ENCODE measurements at regions not wholly inside any gene's neighbourhood (a gene's known extent, or its start where the extent isn't known, plus 50 kb on each side); places are given as distances from the start of the nearest gene placed in this dataset.

DNA sequence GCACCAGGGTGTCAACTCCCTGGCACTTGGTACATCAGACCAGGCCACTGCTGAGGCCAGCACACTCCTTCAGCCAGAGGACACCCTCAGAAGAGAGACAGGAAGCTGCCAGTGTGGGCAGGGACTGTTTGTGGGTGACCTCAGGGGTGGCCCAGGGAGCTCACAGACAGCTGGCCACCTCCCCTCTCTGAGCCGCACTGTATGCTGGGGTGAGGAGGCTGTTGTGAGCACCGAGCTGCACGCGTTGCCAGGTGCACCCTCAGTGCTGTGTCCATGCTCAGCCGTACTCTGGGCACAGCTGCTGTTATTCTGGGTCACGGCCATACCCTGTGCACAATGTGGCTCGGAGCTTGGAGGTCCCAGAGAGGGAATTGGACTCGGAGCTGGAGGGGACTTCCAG, 61.5 kb upstream of the NANOS1 start:
- Histone ChIP-seq H3K27me3 (ENCODE audit: control insufficient read depth in 4 of 4, insufficient read depth in 4 of 4, low read length in 3 of 4) (no peaks in the 10 kb centered on the region), H3K27ac (ENCODE audit: low read depth in 1 of 2, low read length in 2 of 2) (no peak overlapping the region), H3K4me1 (ENCODE audit: control insufficient read depth in 4 of 4, insufficient read depth in 4 of 4, low read length in 3 of 4) (no peaks in the 10 kb centered on the region), H3K9me3 (ENCODE audit: control insufficient read depth in 4 of 4, low read length in 3 of 4) (no peaks in the 10 kb centered on the region), H3K4me3 (ENCODE audit: low read depth in 1 of 3, low read length in 3 of 3) (no peak overlapping the region), H3K9ac (ENCODE audit: low read depth in 1 of 2, low read length in 2 of 2) (no peak overlapping the region), H3K36me3 (ENCODE audit: control insufficient read depth in 4 of 4, insufficient read depth in 3 of 4, low read depth in 1 of 4, low read length in 3 of 4) (no peaks in the 10 kb centered on the region)
- no peak for DNase-seq (ENCODE audit: low spot score)
- WGBS, result 83% methylated on average over 8 of the region's 8 CpGs
- TF ChIP-seq, protein P1, sequence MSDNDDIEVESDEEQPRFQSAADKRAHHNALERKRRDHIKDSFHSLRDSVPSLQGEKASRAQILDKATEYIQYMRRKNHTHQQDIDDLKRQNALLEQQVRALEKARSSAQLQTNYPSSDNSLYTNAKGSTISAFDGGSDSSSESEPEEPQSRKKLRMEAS (IDR thresholded peaks at IDR 0.05), result no peak
- no peak for TF ChIP-seq SP1 (IDR thresholded peaks at IDR 0.05)
- TF ChIP-seq, protein P2, sequence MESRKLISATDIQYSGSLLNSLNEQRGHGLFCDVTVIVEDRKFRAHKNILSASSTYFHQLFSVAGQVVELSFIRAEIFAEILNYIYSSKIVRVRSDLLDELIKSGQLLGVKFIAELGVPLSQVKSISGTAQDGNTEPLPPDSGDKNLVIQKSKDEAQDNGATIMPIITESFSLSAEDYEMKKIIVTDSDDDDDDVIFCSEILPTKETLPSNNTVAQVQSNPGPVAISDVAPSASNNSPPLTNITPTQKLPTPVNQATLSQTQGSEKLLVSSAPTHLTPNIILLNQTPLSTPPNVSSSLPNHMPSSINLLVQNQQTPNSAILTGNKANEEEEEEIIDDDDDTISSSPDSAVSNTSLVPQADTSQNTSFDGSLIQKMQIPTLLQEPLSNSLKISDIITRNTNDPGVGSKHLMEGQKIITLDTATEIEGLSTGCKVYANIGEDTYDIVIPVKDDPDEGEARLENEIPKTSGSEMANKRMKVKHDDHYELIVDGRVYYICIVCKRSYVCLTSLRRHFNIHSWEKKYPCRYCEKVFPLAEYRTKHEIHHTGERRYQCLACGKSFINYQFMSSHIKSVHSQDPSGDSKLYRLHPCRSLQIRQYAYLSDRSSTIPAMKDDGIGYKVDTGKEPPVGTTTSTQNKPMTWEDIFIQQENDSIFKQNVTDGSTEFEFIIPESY (IDR thresholded peaks at IDR 0.05), result no peak
- TF ChIP-seq, protein P3, sequence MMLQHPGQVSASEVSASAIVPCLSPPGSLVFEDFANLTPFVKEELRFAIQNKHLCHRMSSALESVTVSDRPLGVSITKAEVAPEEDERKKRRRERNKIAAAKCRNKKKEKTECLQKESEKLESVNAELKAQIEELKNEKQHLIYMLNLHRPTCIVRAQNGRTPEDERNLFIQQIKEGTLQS (IDR thresholded peaks at IDR 0.05), result no peak
- TF ChIP-seq RAD21 (IDR thresholded peaks at IDR 0.05), result no peak
- no peak for TF ChIP-seq FOXA2 (IDR thresholded peaks at IDR 0.05)

DNA sequence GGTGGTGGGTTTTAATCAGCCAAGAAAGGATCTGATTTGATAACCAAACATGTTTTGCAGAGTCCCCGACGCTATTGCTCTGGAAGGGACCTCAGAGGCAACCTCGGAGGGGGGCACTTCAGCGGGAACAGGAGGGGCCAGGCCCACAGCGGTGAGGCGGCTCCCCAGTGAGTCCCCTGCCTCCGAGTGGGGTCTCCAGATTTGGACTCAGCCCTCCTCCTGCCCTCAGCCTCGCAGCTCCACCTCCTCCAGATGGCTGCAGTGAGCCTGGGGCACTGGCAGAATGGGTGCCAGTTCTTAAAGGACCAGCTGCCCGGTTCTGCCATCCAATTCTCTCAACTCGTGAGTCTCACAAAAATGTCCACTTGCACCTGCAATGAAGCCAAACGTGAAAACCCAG, 61.0 kb upstream of the NANOS1 start:
- Histone ChIP-seq H3K4me1 (ENCODE audit: control insufficient read depth in 4 of 4, insufficient read depth in 4 of 4, low read length in 3 of 4) (no peaks in the 10 kb centered on the region), H3K27ac (ENCODE audit: low read depth in 1 of 2, low read length in 2 of 2) (no peak overlapping the region), H3K27me3 (ENCODE audit: control insufficient read depth in 4 of 4, insufficient read depth in 4 of 4, low read length in 3 of 4) (no peaks in the 10 kb centered on the region), H3K9me3 (ENCODE audit: control insufficient read depth in 4 of 4, low read length in 3 of 4) (peaks cover 0 to 2% (median under 1%) of the 10 kb centered on the region in 4 donors), H3K4me3 (ENCODE audit: low read depth in 1 of 3, low read length in 3 of 3) (no peak overlapping the region), H3K36me3 (ENCODE audit: control insufficient read depth in 4 of 4, insufficient read depth in 3 of 4, low read depth in 1 of 4, low read length in 3 of 4) (no peaks in the 10 kb centered on the region), H3K9ac (ENCODE audit: low read depth in 1 of 2, low read length in 2 of 2) (no peak overlapping the region)
- DNase-seq (ENCODE audit: low spot score), result no peak
- no peak for TF ChIP-seq RAD21 (IDR thresholded peaks at IDR 0.05)
- no peak for TF ChIP-seq JUND (IDR thresholded peaks at IDR 0.05)
- TF ChIP-seq HNF4G (IDR thresholded peaks at IDR 0.05), result no peak
- TF ChIP-seq HNF4A (conservative IDR thresholded peaks at IDR 0.05), result no peak
- no peak for TF ChIP-seq NR2F2 (IDR thresholded peaks at IDR 0.05)
- no peak for TF ChIP-seq YY1 (IDR thresholded peaks at IDR 0.05)
- no peak for TF ChIP-seq FOXA2 (IDR thresholded peaks at IDR 0.05)
- no peak for TF ChIP-seq EGR1 (IDR thresholded peaks at IDR 0.05; ENCODE audit: low read depth in 2 of 2)
- no peak for TF ChIP-seq SP1 (IDR thresholded peaks at IDR 0.05)
- TF ChIP-seq, protein P4, sequence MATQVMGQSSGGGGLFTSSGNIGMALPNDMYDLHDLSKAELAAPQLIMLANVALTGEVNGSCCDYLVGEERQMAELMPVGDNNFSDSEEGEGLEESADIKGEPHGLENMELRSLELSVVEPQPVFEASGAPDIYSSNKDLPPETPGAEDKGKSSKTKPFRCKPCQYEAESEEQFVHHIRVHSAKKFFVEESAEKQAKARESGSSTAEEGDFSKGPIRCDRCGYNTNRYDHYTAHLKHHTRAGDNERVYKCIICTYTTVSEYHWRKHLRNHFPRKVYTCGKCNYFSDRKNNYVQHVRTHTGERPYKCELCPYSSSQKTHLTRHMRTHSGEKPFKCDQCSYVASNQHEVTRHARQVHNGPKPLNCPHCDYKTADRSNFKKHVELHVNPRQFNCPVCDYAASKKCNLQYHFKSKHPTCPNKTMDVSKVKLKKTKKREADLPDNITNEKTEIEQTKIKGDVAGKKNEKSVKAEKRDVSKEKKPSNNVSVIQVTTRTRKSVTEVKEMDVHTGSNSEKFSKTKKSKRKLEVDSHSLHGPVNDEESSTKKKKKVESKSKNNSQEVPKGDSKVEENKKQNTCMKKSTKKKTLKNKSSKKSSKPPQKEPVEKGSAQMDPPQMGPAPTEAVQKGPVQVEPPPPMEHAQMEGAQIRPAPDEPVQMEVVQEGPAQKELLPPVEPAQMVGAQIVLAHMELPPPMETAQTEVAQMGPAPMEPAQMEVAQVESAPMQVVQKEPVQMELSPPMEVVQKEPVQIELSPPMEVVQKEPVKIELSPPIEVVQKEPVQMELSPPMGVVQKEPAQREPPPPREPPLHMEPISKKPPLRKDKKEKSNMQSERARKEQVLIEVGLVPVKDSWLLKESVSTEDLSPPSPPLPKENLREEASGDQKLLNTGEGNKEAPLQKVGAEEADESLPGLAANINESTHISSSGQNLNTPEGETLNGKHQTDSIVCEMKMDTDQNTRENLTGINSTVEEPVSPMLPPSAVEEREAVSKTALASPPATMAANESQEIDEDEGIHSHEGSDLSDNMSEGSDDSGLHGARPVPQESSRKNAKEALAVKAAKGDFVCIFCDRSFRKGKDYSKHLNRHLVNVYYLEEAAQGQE (IDR thresholded peaks at IDR 0.05), result no peak
- TF ChIP-seq, protein P1 (IDR thresholded peaks at IDR 0.05), result no peak
- TF ChIP-seq RXRA (IDR thresholded peaks at IDR 0.05), result no peak
- TF ChIP-seq, protein P3 (IDR thresholded peaks at IDR 0.05), result no peak
- no peak for TF ChIP-seq GABPA (IDR thresholded peaks at IDR 0.05 in 1 of 2, conservative IDR thresholded peaks at IDR 0.05 in 1 of 2)
- no peak for TF ChIP-seq FOXA1 (IDR thresholded peaks at IDR 0.05)
- TF ChIP-seq TAF1 (conservative IDR thresholded peaks at IDR 0.05), result no peak
- TF ChIP-seq, protein P5, sequence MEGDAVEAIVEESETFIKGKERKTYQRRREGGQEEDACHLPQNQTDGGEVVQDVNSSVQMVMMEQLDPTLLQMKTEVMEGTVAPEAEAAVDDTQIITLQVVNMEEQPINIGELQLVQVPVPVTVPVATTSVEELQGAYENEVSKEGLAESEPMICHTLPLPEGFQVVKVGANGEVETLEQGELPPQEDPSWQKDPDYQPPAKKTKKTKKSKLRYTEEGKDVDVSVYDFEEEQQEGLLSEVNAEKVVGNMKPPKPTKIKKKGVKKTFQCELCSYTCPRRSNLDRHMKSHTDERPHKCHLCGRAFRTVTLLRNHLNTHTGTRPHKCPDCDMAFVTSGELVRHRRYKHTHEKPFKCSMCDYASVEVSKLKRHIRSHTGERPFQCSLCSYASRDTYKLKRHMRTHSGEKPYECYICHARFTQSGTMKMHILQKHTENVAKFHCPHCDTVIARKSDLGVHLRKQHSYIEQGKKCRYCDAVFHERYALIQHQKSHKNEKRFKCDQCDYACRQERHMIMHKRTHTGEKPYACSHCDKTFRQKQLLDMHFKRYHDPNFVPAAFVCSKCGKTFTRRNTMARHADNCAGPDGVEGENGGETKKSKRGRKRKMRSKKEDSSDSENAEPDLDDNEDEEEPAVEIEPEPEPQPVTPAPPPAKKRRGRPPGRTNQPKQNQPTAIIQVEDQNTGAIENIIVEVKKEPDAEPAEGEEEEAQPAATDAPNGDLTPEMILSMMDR (IDR thresholded peaks at IDR 0.05; ENCODE audit: low read depth, low read length, missing input control), result no peak
- TF ChIP-seq, protein P2 (IDR thresholded peaks at IDR 0.05), result no peak
- 78% methylated on average over 11 of the region's 11 CpGs for WGBS
